CD1c-positive myeloid dendritic cell (primary cell): ENCODE measurements at regions not wholly inside any gene's neighbourhood (a gene's known extent, or its start where the extent isn't known, plus 50 kb on each side); places are given as distances from the start of the nearest gene placed in this dataset.
"Not testable (repeated sequence)": the region's sequence is repeated elsewhere in the genome, so short reads cannot be mapped to it uniquely, and the experiment has no call there.

Experiments used
- DNase-seq: peaks from one replicate; pipeline ENCODE4 v3.0.0-alpha.2; 2016; ENCODE audit errors: extremely low spot score

GRCh38 chr3:139095803-139096466 is 51.2 kb upstream of the PRR23C start:
- no peak for DNase-seq

GRCh38 chr3:139096670-139097069 is 52.0 kb upstream of the PRR23C start:
- DNase-seq, result no peak

GRCh38 chr3:139098391-139098790 is 53.7 kb upstream of the PRR23C start:
- no peak for DNase-seq

GRCh38 chr3:139099968-139100817 is 55.5 kb upstream of the PRR23C start:
- DNase-seq, result no peak

- no peak for DNase-seq
Observed at GRCh38 chr3:139100821-139101220, 56.1 kb upstream of the PRR23C start.

GRCh38 chr3:139101396-139101795 is 56.7 kb upstream of the PRR23C start:
- DNase-seq, result no peak

GRCh38 chr3:139103484-139103883 is 58.8 kb upstream of the PRR23C start:
- no peak for DNase-seq

GRCh38 chr3:139104062-139104461 is 59.4 kb upstream of the PRR23C start:
- no peak for DNase-seq

GRCh38 chr3:139105154-139105702 is 60.5 kb upstream of the PRR23C start:
- no peak for DNase-seq

- no peak for DNase-seq
Observed at GRCh38 chr3:139106013-139106932, 61.6 kb upstream of the PRR23C start.

GRCh38 chr3:139107424-139108252 is 62.9 kb upstream of the PRR23C start:
- no peak for DNase-seq

GRCh38 chr3:139108253-139108969 is 63.7 kb upstream of the PRR23C start:
- no peak for DNase-seq

GRCh38 chr3:139109271-139109670 is 64.6 kb upstream of the PRR23C start:
- no peak for DNase-seq

- DNase-seq, result no peak
Observed at GRCh38 chr3:139110072-139110830, 65.6 kb upstream of the PRR23C start.

- DNase-seq, result not testable (repeated sequence)
Observed at GRCh38 chr3:139110929-139111328, 66.2 kb upstream of the PRR23C start.

- peak; percentile 42 for DNase-seq
Observed at GRCh38 chr3:139111392-139112229, 66.9 kb upstream of the PRR23C start.

- DNase-seq, result no peak
Observed at GRCh38 chr3:139112230-139112558, 67.5 kb upstream of the PRR23C start.

GRCh38 chr3:139113231-139113992 is 68.7 kb upstream of the PRR23C start:
- DNase-seq, result no peak
